Activated T-cell treated with anti-CD3 and anti-CD28 coated beads, Interleukin-2, amount 50 U/mL, for 72 hours (primary cell): ENCODE measurements at regions not wholly inside any gene's neighbourhood (a gene's known extent, or its start where the extent isn't known, plus 50 kb on each side); places are given as distances from the start of the nearest gene placed in this dataset.
"Not testable (repeated sequence)": the region's sequence is repeated elsewhere in the genome, so short reads cannot be mapped to it uniquely, and the experiment has no call there.

ENCODE experiments used
- ATAC-seq, 2 donors: fragments of 150-1000 bp; cut with Tn5 transposase; replicated peaks in 1 of 2; 2 replicates each; pipeline ENCODE4 v1.10.0; 2021; ENCODE audit warnings: moderate library complexity in 2 of 2, mild to moderate bottlenecking in 1 of 2
- DNase-seq, 2 donors: peaks; one replicate each; pipeline ENCODE4 v3.0.0; 2021 to 2022; ENCODE audit warnings: mixed read lengths in 1 of 2
- H3K27ac Mint-ChIP-seq: one replicate; pipeline ENCODE4 v1.8.0; 2022; ENCODE audit warnings: mild to moderate bottlenecking, moderate library complexity, mixed read lengths
- H3K27me3 Mint-ChIP-seq: one replicate; pipeline ENCODE4 v1.8.0; 2022; ENCODE audit warnings: low read depth, mixed read lengths
- H3K36me3 Mint-ChIP-seq, 2 donors: one replicate each; pipeline ENCODE4 v1.8.0; 2022; ENCODE audit warnings: mixed read lengths in 2 of 2, mild to moderate bottlenecking in 1 of 2; ENCODE audit not compliant: insufficient read depth in 2 of 2
- H3K4me1 Mint-ChIP-seq: one replicate; pipeline ENCODE4 v1.8.0; 2022; ENCODE audit warnings: low read depth, mixed read lengths
- H3K4me3 Mint-ChIP-seq, 2 donors: one replicate each; pipeline ENCODE4 v1.8.0; 2022; ENCODE audit warnings: mild to moderate bottlenecking in 2 of 2, mixed read lengths in 2 of 2, moderate library complexity in 2 of 2
- H3K9me3 Mint-ChIP-seq, 2 donors: one replicate each; pipeline ENCODE4 v1.8.0; 2022; ENCODE audit warnings: mixed read lengths in 2 of 2

DNA sequence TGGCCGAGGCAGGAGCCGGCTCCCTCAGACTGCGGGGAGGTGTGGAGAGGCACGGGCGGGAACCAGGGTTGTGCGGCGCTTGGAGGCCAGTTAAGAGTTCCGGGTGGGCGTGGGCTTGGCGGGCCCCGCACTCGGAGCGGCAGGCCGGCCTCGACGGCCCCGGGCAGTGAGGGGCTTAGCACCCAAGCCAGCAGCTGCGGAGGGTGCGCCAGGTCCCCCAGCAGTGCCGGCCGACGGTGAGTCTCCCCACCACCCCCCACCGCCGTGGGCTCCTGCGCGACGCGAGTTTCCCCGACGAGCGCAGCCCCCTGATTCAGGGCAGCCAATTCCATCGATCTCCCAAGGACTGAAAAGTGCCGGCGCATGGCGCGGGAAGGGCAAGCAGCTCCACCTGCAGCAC lies 605.4 kb upstream of the SLC35B3 start:
- no peak for DNase-seq
- Mint-ChIP-seq H3K4me3 (no peak overlapping the region), H3K4me1 (no peaks in the 10 kb centered on the region), H3K27ac (no peak overlapping the region), H3K9me3 (peaks cover 1 to 8% of the 10 kb centered on the region in 2 donors), H3K27me3 (no peaks in the 10 kb centered on the region), H3K36me3 (peaks cover 0 to 5% of the 10 kb centered on the region in 2 donors)
- no peak for ATAC-seq

DNA sequence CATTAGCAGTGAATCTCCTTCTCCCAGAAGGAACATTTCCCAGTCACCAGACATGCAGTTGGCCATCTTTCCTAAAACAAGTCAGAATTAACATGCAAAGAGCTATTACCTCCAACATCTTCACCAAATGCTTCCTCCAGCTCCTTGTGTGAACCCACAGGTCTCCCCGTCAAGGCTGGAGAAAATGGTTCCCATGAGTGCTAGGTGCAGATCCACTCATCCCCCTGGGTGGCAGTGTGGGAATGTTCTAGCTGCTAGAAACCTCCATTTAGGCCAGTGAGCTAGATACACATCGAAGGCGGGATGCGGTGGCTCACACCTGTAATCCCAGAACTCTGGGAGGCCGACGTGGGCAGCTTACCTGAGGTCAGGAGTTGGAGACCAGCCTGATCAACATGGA lies 603.9 kb upstream of the SLC35B3 start:
- Mint-ChIP-seq H3K27me3 (no peaks in the 10 kb centered on the region), H3K9me3 (peaks cover 1 to 8% of the 10 kb centered on the region in 2 donors)

DNA sequence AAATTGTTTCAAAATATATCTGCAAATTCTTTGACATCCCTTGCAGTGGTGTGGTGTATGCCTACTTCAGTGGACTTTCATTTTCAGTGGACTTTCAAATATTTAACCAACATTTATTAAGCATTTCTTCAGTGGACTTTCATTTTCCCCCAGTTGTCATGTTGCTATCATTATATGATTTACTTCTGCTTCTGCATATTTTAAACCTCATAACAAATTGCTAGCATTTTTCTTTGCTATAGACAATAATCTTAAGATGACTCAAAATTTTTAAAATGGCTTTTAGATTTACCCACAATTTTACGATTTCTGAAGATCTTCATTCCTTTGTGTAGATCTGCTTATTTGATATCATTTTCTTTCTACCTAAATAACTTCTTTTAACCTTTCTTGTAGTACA lies 592.7 kb upstream of the SLC35B3 start:
- Mint-ChIP-seq H3K27ac (no peak overlapping the region), H3K36me3 (no peaks in the 10 kb centered on the region), H3K4me1 (no peaks in the 10 kb centered on the region), H3K4me3 (no peak overlapping the region), H3K9me3 (no peaks in the 10 kb centered on the region), H3K27me3 (no peaks in the 10 kb centered on the region)
- ATAC-seq (no peak), DNase-seq (no peak)

More for the DNA sequence above, 603.9 kb upstream of the SLC35B3 start:
- DNase-seq (no peak), ATAC-seq (no peak)
- Mint-ChIP-seq H3K27ac (no peak overlapping the region), H3K4me1 (no peaks in the 10 kb centered on the region), H3K4me3 (no peak overlapping the region), H3K36me3 (peaks cover 0 to 5% of the 10 kb centered on the region in 2 donors)

DNA sequence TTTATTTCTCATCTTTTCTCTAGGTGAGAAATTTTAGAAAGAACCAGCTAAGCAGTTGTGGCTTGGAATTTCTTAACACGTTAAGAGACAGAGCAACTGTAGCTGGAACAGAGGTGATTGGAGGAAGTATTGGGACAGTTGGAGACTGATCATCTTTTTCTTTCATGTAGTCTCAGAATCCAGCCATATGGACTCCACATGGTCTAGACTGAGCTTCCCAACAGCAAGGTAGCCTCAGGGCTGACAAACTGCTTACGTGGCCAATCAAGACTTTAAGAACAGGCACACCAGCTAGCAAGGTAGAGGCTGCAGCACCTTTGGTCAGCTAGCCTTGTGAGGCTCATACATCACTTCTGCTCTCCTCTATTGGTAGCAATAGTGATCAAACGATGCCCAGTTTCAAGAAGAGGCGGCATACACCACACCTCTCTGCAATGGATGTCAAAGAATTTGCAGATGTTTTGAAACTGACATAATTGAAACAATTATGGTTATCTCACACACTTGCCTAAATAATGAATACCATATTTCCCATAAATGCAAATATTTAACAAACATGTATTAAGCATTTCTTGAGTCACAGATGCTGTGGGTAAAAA lies 590.5 kb upstream of the SLC35B3 start:
- no peak for ATAC-seq
- H3K27ac Mint-ChIP-seq = no peak overlapping the region
- H3K36me3 Mint-ChIP-seq = no peaks in the 10 kb centered on the region
- DNase-seq = no peak
- no peaks in the 10 kb centered on the region for H3K4me1 Mint-ChIP-seq
- no peaks in the 10 kb centered on the region for H3K9me3 Mint-ChIP-seq
- no peaks in the 10 kb centered on the region for H3K27me3 Mint-ChIP-seq
- H3K4me3 Mint-ChIP-seq = no peak overlapping the region

DNA sequence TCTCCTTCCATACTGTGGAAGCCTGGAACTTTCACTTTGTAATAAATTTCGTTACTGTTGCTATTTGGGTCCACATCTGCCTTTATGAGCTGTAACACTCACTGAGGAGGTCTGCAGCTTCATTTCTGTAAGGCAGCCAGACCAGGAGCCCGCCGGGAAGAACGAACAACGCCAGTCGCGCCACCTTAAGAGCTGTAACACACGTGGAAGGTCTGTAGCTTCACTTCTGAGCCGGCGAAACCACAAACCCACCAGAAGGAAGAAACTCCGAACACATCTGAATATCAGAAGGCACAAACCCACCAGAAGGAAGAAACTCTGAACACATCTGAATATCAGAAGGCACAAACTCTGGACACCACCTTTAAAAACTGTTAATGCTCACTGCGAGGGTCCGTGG lies 589.9 kb upstream of the SLC35B3 start:
- no peak for ATAC-seq
- no peaks in the 10 kb centered on the region for H3K4me1 Mint-ChIP-seq
- H3K36me3 Mint-ChIP-seq = no peaks in the 10 kb centered on the region
- H3K27me3 Mint-ChIP-seq = no peaks in the 10 kb centered on the region
- H3K4me3 Mint-ChIP-seq = peak overlapping the region in 1 of 2 donors; percentile 36
- no peaks in the 10 kb centered on the region for H3K9me3 Mint-ChIP-seq
- DNase-seq = no peak
- no peak overlapping the region for H3K27ac Mint-ChIP-seq

DNA sequence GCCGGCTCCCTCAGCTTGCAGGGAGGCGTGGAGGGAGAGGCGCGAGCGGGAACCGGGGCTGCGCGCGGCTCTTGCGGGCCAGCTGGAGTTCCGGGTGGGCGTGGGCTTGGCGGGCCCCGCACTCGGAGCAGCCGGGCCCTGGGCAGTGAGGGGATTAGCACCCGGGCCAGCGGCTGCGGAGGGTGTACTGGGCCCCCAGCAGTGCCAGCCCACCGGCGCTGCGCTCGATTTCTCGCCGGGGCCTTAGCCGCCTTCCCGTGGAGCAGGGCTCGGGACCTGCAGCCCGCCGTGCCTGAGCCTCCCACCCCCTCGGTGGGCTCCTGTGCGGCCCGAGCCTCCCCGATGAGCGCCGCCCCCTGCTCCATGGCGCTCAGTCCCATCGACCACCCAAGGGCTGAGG lies 588.9 kb upstream of the SLC35B3 start:
- not testable (repeated sequence) for H3K4me3 Mint-ChIP-seq, H3K9me3 Mint-ChIP-seq, DNase-seq, ATAC-seq, H3K36me3 Mint-ChIP-seq, H3K27ac Mint-ChIP-seq, H3K4me1 Mint-ChIP-seq, H3K27me3 Mint-ChIP-seq

DNA sequence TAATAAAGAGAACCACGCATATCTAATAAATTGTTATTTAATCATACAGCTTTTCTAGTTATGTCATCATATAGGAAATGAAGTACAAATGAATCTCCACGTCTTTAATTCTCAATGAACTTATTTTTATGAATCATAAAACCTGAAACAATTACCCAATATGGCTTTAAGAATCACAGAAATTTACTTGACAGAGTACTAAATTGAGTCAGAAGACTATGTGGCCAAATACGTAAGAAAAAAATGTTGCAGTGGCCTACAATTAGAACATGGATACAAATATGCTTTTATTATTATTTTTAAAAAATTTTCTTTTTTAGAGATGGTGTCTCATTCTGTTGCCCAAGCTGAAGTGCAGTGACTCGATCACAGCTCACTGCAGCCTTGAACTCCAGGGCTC lies 584.7 kb upstream of the SLC35B3 start:
- DNase-seq (no peak), ATAC-seq (no peak)
- H3K9me3 Mint-ChIP-seq = no peaks in the 10 kb centered on the region
- no peaks in the 10 kb centered on the region for H3K4me1 Mint-ChIP-seq
- no peaks in the 10 kb centered on the region for H3K27me3 Mint-ChIP-seq
- no peak overlapping the region for H3K4me3 Mint-ChIP-seq
- H3K27ac Mint-ChIP-seq = no peak overlapping the region
- no peaks in the 10 kb centered on the region for H3K36me3 Mint-ChIP-seq

DNA sequence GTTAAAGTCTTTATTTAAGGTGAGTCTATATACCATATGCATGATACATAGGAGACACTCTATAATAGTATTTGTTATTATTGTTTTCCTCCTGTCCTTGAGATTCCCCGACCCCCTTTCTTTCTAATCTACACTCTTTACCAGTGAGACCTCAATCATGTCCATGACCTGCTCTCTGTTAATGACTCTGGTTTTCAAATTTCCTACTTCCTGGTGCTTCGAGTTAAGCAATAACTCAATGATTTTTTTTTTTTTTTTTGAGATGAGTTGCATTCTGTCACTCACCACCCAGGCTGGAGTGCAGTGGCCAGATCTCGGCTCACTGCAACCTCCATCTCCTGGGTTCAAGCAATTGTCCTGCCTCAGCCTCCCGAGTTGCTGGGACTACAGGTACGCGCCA lies 574.6 kb upstream of the SLC35B3 start:
- Mint-ChIP-seq H3K4me1 (no peaks in the 10 kb centered on the region), H3K4me3 (no peak overlapping the region), H3K9me3 (peaks cover 6% of the 10 kb centered on the region in 2 donors), H3K27ac (no peak overlapping the region), H3K27me3 (no peaks in the 10 kb centered on the region), H3K36me3 (no peaks in the 10 kb centered on the region)
- no peak for DNase-seq
- no peak for ATAC-seq

DNA sequence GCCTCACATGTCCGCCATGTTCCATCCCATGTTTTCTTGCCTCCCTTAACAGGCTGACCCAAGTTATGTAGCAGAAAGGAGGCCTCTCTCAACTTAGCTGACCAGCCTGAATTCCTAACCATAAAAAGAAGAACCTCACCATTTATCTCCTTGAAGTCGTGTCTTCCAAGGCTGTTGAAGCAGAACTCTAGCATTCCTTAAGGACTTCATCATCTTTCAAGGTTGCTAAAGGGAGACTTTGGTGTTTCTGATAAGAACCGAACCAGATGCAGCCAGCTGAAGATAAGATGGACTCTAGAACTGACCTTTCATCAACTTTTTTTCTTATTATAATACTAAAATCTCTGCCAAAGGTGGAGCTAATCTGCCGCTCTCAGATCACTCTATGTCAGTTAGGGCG lies 571.7 kb upstream of the SLC35B3 start:
- Mint-ChIP-seq H3K9me3 (peaks cover 2 to 4% of the 10 kb centered on the region in 2 donors), H3K36me3 (no peaks in the 10 kb centered on the region), H3K4me3 (no peak overlapping the region), H3K27me3 (no peaks in the 10 kb centered on the region), H3K27ac (no peak overlapping the region), H3K4me1 (no peaks in the 10 kb centered on the region)
- no peak for DNase-seq
- ATAC-seq = no peak

DNA sequence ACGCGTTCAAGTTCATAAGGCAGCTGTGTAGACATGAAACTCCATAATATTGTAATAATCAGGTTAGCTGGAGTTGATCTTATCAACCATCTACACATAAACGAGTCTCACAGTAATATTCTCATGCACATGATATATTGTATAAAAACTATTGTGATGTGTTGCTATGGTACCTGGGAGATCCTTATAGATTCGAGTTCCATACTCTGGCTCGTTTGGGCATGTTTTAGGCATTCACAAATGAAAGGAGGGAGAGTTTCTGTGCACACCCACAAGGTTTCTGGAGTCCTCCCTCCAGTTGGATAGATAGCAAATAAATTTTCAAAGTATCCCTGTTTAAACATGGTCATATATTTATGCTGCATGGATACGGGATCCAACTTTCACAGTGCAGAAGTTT lies 567.5 kb upstream of the SLC35B3 start:
- Mint-ChIP-seq H3K27me3 (no peaks in the 10 kb centered on the region), H3K9me3 (peaks cover 2 to 4% of the 10 kb centered on the region in 2 donors), H3K27ac (no peak overlapping the region), H3K4me1 (no peaks in the 10 kb centered on the region), H3K4me3 (no peak overlapping the region), H3K36me3 (no peaks in the 10 kb centered on the region)
- ATAC-seq (no peak), DNase-seq (no peak)

DNA sequence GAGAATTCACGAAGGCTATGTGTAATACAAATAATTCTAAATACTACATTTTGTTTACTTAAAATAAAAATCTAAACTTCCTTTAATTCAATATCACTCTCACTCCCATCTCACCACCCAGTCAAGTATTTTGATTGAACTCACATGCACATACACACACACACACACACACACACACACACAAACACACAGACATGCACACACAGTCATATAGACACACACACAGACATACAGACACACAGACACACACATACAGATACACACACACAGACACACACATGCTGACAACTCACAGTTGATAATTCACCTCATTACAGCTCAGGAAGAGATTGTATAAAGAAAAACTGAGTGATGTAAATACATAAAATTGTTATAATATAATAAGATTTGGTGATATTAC lies 559.8 kb upstream of the SLC35B3 start:
- no peak for DNase-seq
- no peaks in the 10 kb centered on the region for H3K4me1 Mint-ChIP-seq
- H3K27me3 Mint-ChIP-seq = no peaks in the 10 kb centered on the region

DNA sequence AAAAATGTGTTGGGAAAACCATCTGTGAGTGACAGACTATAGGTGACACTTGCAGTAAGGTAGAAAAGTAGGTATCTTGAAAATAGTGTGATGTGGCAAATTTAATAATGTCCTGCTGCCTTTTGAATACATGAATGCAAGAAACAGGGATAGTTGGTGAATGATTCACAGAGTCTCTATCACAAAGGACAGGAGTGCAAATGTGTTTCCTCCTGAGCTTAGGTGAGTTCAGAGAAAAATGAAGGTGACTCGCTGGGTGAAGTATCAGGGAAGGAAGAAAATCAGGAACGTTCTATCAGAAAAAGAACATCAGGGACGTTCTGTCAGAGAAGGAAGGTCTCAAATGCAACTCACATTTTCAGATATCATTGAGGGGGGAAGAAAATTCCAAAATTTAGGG lies 557.8 kb upstream of the SLC35B3 start:
- Mint-ChIP-seq H3K4me3 (no peak overlapping the region), H3K36me3 (no peaks in the 10 kb centered on the region), H3K9me3 (peaks cover 0 to 2% of the 10 kb centered on the region in 2 donors), H3K4me1 (no peaks in the 10 kb centered on the region), H3K27ac (no peak overlapping the region), H3K27me3 (peaks cover under 1% of the 10 kb centered on the region)
- DNase-seq = no peak
- no peak for ATAC-seq

More for the DNA sequence above, 559.8 kb upstream of the SLC35B3 start:
- no peak for ATAC-seq
- Mint-ChIP-seq H3K27ac (no peak overlapping the region), H3K4me3 (no peak overlapping the region), H3K9me3 (peaks cover 0 to 2% of the 10 kb centered on the region in 2 donors), H3K36me3 (no peaks in the 10 kb centered on the region)

DNA sequence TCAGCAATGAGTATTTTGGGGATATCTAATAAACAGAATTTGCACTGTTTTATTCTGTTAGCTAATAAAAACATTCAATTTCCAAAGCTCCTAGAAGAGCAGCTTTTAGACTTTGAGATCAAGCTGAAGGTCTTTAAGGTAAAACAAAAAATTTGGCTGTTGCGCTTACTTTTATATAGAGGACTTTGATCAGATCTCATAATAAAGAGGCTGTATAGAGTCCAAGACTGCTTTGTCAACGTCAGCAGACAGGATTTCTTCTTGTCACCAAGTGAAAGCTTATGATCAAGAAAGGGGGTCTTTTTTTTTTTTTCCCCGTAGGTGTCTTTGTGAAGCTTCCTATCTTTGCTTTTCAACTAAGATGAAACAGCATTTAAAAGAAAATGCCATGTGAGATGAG lies 556.5 kb upstream of the SLC35B3 start:
- peaks cover 11% of the 10 kb centered on the region for H3K27me3 Mint-ChIP-seq
- H3K36me3 Mint-ChIP-seq = no peaks in the 10 kb centered on the region
- DNase-seq (no peak), ATAC-seq (no peak)
- H3K4me1 Mint-ChIP-seq = no peaks in the 10 kb centered on the region
- H3K4me3 Mint-ChIP-seq = no peak overlapping the region
- H3K27ac Mint-ChIP-seq = no peak overlapping the region
- peaks cover 0 to 2% of the 10 kb centered on the region in 2 donors for H3K9me3 Mint-ChIP-seq

DNA sequence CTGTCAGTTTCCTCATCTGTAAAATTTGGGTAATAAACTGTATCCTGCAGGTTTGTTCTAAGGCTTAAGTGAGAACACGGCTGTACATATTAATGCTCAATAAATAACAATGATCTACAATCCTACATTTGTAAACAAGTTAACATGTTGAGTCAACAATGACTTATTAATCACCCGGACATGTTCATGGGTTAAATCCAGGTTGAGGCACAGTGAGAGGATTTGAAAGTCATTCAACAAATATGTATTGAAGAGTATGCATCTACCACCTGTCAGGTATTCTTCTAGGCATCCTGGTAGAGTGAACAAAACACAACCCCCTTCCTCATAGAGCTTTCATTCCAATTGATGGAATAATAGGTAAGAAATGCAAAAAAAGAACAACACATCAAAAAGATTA lies 554.7 kb upstream of the SLC35B3 start:
- Mint-ChIP-seq H3K27me3 (peaks cover 11% of the 10 kb centered on the region), H3K4me1 (no peaks in the 10 kb centered on the region), H3K36me3 (no peaks in the 10 kb centered on the region), H3K4me3 (no peak overlapping the region), H3K9me3 (peaks cover 0 to under 1% of the 10 kb centered on the region in 2 donors), H3K27ac (no peak overlapping the region)
- no peak for DNase-seq
- ATAC-seq = no peak
